Stimulated activated memory B cell treated with anti-CD40 and anti-IgM and Interleukin-4, amounts not matched to agents 10 μg/mL and 1 μg/mL and 100 μg/mL, for 72 hours (primary cell): ENCODE measurements at regions not wholly inside any gene's neighbourhood (a gene's known extent, or its start where the extent isn't known, plus 50 kb on each side); places are given as distances from the start of the nearest gene placed in this dataset.
"Not testable (repeated sequence)": the region's sequence is repeated elsewhere in the genome, so short reads cannot be mapped to it uniquely, and the experiment has no call there.

ENCODE experiments used
- ATAC-seq: fragments of 150-1000 bp; cut with Tn5 transposase; 2 replicates; pipeline ENCODE4 v1.10.0; 2021
- H3K27ac Mint-ChIP-seq: one replicate; pipeline ENCODE4 v1.8.0; 2022; ENCODE audit warnings: mild to moderate bottlenecking, mixed read lengths
- H3K27me3 Mint-ChIP-seq: one replicate; pipeline ENCODE4 v1.8.0; 2022; ENCODE audit warnings: mixed read lengths
- H3K36me3 Mint-ChIP-seq: one replicate; pipeline ENCODE4 v1.8.0; 2022; ENCODE audit warnings: mixed read lengths
- H3K4me1 Mint-ChIP-seq: one replicate; pipeline ENCODE4 v1.8.0; 2022; ENCODE audit warnings: mixed read lengths
- H3K4me3 Mint-ChIP-seq: one replicate; pipeline ENCODE4 v1.8.0; 2022; ENCODE audit warnings: mild to moderate bottlenecking, moderate library complexity, mixed read lengths
- H3K9me3 Mint-ChIP-seq: one replicate; pipeline ENCODE4 v1.8.0; 2022; ENCODE audit warnings: mixed read lengths

- Mint-ChIP-seq H3K27me3 (peaks cover 8% of the 10 kb centered on the region), H3K4me1 (peaks cover 6% of the 10 kb centered on the region), H3K9me3 (no peaks in the 10 kb centered on the region), H3K36me3 (no peaks in the 10 kb centered on the region), H3K4me3 (no peak overlapping the region), H3K27ac (no peak overlapping the region)
- ATAC-seq, result no peak
Measured at GRCh38 chr1:57612833-57613232, 189.0 kb upstream of the DAB1 start.

- Mint-ChIP-seq H3K4me1 (no peaks in the 10 kb centered on the region), H3K36me3 (no peaks in the 10 kb centered on the region)
Measured at GRCh38 chr1:57605933-57606332, 182.1 kb upstream of the DAB1 start.

GRCh38 chr1:57603696-57604095 lies 179.8 kb upstream of the DAB1 start:
- ATAC-seq, result no peak
- H3K36me3 Mint-ChIP-seq, result no peaks in the 10 kb centered on the region
- peaks cover 16% of the 10 kb centered on the region for H3K27me3 Mint-ChIP-seq
- H3K4me3 Mint-ChIP-seq, result no peak overlapping the region
- no peaks in the 10 kb centered on the region for H3K9me3 Mint-ChIP-seq
- no peaks in the 10 kb centered on the region for H3K4me1 Mint-ChIP-seq
- H3K27ac Mint-ChIP-seq, result no peak overlapping the region

More at GRCh38 chr1:57605933-57606332, 182.1 kb upstream of the DAB1 start:
- H3K27ac Mint-ChIP-seq, result no peak overlapping the region
- H3K4me3 Mint-ChIP-seq, result no peak overlapping the region
- no peaks in the 10 kb centered on the region for H3K9me3 Mint-ChIP-seq
- H3K27me3 Mint-ChIP-seq, result peaks cover 8% of the 10 kb centered on the region
- no peak for ATAC-seq

- Mint-ChIP-seq H3K4me3 (no peak overlapping the region), H3K36me3 (no peaks in the 10 kb centered on the region), H3K27ac (no peak overlapping the region), H3K4me1 (no peaks in the 10 kb centered on the region), H3K27me3 (peaks cover 16% of the 10 kb centered on the region), H3K9me3 (no peaks in the 10 kb centered on the region)
- no peak for ATAC-seq
Measured at GRCh38 chr1:57600424-57600823, 176.6 kb upstream of the DAB1 start.

- ATAC-seq, result no peak
- no peaks in the 10 kb centered on the region for H3K36me3 Mint-ChIP-seq
- peaks cover 16% of the 10 kb centered on the region for H3K27me3 Mint-ChIP-seq
- no peaks in the 10 kb centered on the region for H3K9me3 Mint-ChIP-seq
- no peak overlapping the region for H3K4me3 Mint-ChIP-seq
- no peak overlapping the region for H3K27ac Mint-ChIP-seq
- no peaks in the 10 kb centered on the region for H3K4me1 Mint-ChIP-seq
Measured at GRCh38 chr1:57599236-57599994, 175.6 kb upstream of the DAB1 start.

- Mint-ChIP-seq H3K36me3 (no peaks in the 10 kb centered on the region), H3K9me3 (no peaks in the 10 kb centered on the region), H3K27me3 (peaks cover 8% of the 10 kb centered on the region), H3K4me1 (no peaks in the 10 kb centered on the region), H3K27ac (no peak overlapping the region), H3K4me3 (no peak overlapping the region)
- no peak for ATAC-seq
Measured at GRCh38 chr1:57597036-57597435, 173.2 kb upstream of the DAB1 start.

GRCh38 chr1:57594002-57594401 lies 170.1 kb upstream of the DAB1 start:
- no peaks in the 10 kb centered on the region for H3K9me3 Mint-ChIP-seq
- H3K27ac Mint-ChIP-seq, result no peak overlapping the region
- no peaks in the 10 kb centered on the region for H3K27me3 Mint-ChIP-seq
- no peaks in the 10 kb centered on the region for H3K4me1 Mint-ChIP-seq
- no peak overlapping the region for H3K4me3 Mint-ChIP-seq
- no peak for ATAC-seq
- no peaks in the 10 kb centered on the region for H3K36me3 Mint-ChIP-seq

- Mint-ChIP-seq H3K4me1 (no peaks in the 10 kb centered on the region), H3K36me3 (no peaks in the 10 kb centered on the region), H3K27ac (no peak overlapping the region), H3K4me3 (no peak overlapping the region), H3K27me3 (no peaks in the 10 kb centered on the region), H3K9me3 (no peaks in the 10 kb centered on the region)
- ATAC-seq, result no peak
Measured at GRCh38 chr1:57591842-57592241, 168.0 kb upstream of the DAB1 start.

GRCh38 chr1:57590978-57591377 lies 167.1 kb upstream of the DAB1 start:
- Mint-ChIP-seq H3K4me3 (no peak overlapping the region), H3K27ac (no peak overlapping the region), H3K36me3 (no peaks in the 10 kb centered on the region), H3K4me1 (no peaks in the 10 kb centered on the region), H3K27me3 (no peaks in the 10 kb centered on the region), H3K9me3 (no peaks in the 10 kb centered on the region)
- ATAC-seq, result no peak

- H3K4me1 Mint-ChIP-seq, result no peaks in the 10 kb centered on the region
- no peak overlapping the region for H3K27ac Mint-ChIP-seq
- peaks cover 3% of the 10 kb centered on the region for H3K9me3 Mint-ChIP-seq
- no peaks in the 10 kb centered on the region for H3K36me3 Mint-ChIP-seq
- H3K27me3 Mint-ChIP-seq, result no peaks in the 10 kb centered on the region
- no peak for ATAC-seq
- H3K4me3 Mint-ChIP-seq, result no peak overlapping the region
Measured at GRCh38 chr1:57586842-57587241, 163.0 kb upstream of the DAB1 start.

- ATAC-seq, result no peak
- Mint-ChIP-seq H3K27ac (no peak overlapping the region), H3K36me3 (no peaks in the 10 kb centered on the region), H3K9me3 (peaks cover 3% of the 10 kb centered on the region), H3K4me1 (no peaks in the 10 kb centered on the region), H3K4me3 (no peak overlapping the region), H3K27me3 (no peaks in the 10 kb centered on the region)
Measured at GRCh38 chr1:57578680-57579079, 154.8 kb upstream of the DAB1 start.

GRCh38 chr1:57578099-57578498 lies 154.2 kb upstream of the DAB1 start:
- ATAC-seq, result no peak
- H3K9me3 Mint-ChIP-seq, result peaks cover 3% of the 10 kb centered on the region
- H3K27ac Mint-ChIP-seq, result no peak overlapping the region
- no peak overlapping the region for H3K4me3 Mint-ChIP-seq
- H3K4me1 Mint-ChIP-seq, result no peaks in the 10 kb centered on the region
- H3K27me3 Mint-ChIP-seq, result no peaks in the 10 kb centered on the region
- H3K36me3 Mint-ChIP-seq, result no peaks in the 10 kb centered on the region

GRCh38 chr1:57576756-57577155 lies 152.9 kb upstream of the DAB1 start:
- no peaks in the 10 kb centered on the region for H3K27me3 Mint-ChIP-seq
- ATAC-seq, result no peak
- no peaks in the 10 kb centered on the region for H3K36me3 Mint-ChIP-seq
- H3K4me1 Mint-ChIP-seq, result no peaks in the 10 kb centered on the region
- H3K4me3 Mint-ChIP-seq, result no peak overlapping the region
- no peak overlapping the region for H3K27ac Mint-ChIP-seq
- H3K9me3 Mint-ChIP-seq, result no peaks in the 10 kb centered on the region

GRCh38 chr1:57572016-57572415 lies 148.2 kb upstream of the DAB1 start:
- Mint-ChIP-seq H3K4me1 (no peaks in the 10 kb centered on the region), H3K27me3 (no peaks in the 10 kb centered on the region), H3K36me3 (no peaks in the 10 kb centered on the region), H3K27ac (no peak overlapping the region), H3K4me3 (no peak overlapping the region), H3K9me3 (peaks cover 7% of the 10 kb centered on the region)
- ATAC-seq, result no peak

- H3K4me1 Mint-ChIP-seq, H3K9me3 Mint-ChIP-seq, H3K27ac Mint-ChIP-seq, H3K36me3 Mint-ChIP-seq, H3K4me3 Mint-ChIP-seq, ATAC-seq: not testable (repeated sequence)
- H3K27me3 Mint-ChIP-seq, result peaks cover 13% of the 10 kb centered on the region
Measured at GRCh38 chr1:57558066-57558465, 134.2 kb upstream of the DAB1 start.

- Mint-ChIP-seq H3K27ac (no peak overlapping the region), H3K36me3 (no peaks in the 10 kb centered on the region), H3K9me3 (peaks cover 6% of the 10 kb centered on the region), H3K27me3 (peaks cover 19% of the 10 kb centered on the region), H3K4me3 (no peak overlapping the region), H3K4me1 (no peaks in the 10 kb centered on the region)
- ATAC-seq, result no peak
Measured at GRCh38 chr1:57553666-57554065, 129.8 kb upstream of the DAB1 start.
